ENCODE measurements at regions not wholly inside any gene's neighbourhood (a gene's known extent, or its start where the extent isn't known, plus 50 kb on each side); places are given as distances from the start of the nearest gene placed in this dataset.
"Not testable (repeated sequence)": the region's sequence is repeated elsewhere in the genome, so short reads cannot be mapped to it uniquely, and the experiment has no call there.

DNA sequence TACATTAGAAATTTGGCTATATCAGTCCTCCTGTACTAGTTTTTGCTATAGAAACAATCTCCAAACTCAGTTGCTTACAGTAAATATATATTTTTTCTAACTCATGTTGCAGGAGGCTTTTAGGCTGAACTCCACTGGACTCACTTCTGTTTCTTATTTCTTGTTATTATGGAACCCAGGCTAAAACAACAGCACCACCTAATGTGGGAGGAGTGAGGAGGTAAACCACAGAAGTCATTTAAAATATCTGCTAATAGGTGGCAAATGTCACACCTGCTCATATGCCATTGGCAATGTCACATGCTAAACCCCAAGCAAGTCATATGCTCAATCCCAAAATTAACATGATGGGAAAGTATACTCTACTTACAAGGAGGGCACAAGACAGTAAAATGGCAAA is 462.2 kb downstream of the PLOD2 start:
- H3K9me3 Mint-ChIP-seq (ENCODE audit: unreplicated experiment): no peaks in the 10 kb centered on the region
- FAIRE-seq: no peak
- Histone ChIP-seq H3K9ac (ENCODE audit: low read length) (no peak overlapping the region), H3K9me3 (ENCODE audit: insufficient read depth, low read depth, low read length) (no peaks in the 10 kb centered on the region), H2AFZ (ENCODE audit: low read depth, low read length) (no peak overlapping the region), H3K27me3 (ENCODE audit: insufficient read depth, low read length) (no peaks in the 10 kb centered on the region), H4K20me1 (ENCODE audit: insufficient read depth, low read length) (no peaks in the 10 kb centered on the region), H3K79me2 (ENCODE audit: insufficient read depth, low read length) (no peaks in the 10 kb centered on the region), H3K4me2 (ENCODE audit: low read length) (no peak overlapping the region), H3K4me3 (ENCODE audit: insufficient read depth, low read depth, low read length) (no peak overlapping the region), H3K27ac (ENCODE audit: low read depth, low read length) (no peak overlapping the region), H3K36me3 (ENCODE audit: insufficient read depth, low read length) (no peaks in the 10 kb centered on the region), H3K4me1 (ENCODE audit: insufficient read depth, low read length) (no peaks in the 10 kb centered on the region)
- H3K27ac Mint-ChIP-seq (ENCODE audit: unreplicated experiment): no peak overlapping the region
- H3K36me3 Mint-ChIP-seq (ENCODE audit: low read depth, unreplicated experiment): no peaks in the 10 kb centered on the region
- no peak for DNase-seq (ENCODE audit: low read depth)
- H3K4me3 Mint-ChIP-seq (ENCODE audit: unreplicated experiment): no peak overlapping the region
- TF ChIP-seq CTCF (IDR thresholded peaks at IDR 0.05; ENCODE audit: insufficient read depth, low read depth, low read length) (no peak), EZH2 (IDR thresholded peaks at IDR 0.05; ENCODE audit: insufficient read depth, low read length) (no peak)
- no peaks in the 10 kb centered on the region for H3K4me1 Mint-ChIP-seq (ENCODE audit: low read depth, unreplicated experiment)
- H3K27me3 Mint-ChIP-seq (ENCODE audit: low read depth, unreplicated experiment): no peaks in the 10 kb centered on the region

DNA sequence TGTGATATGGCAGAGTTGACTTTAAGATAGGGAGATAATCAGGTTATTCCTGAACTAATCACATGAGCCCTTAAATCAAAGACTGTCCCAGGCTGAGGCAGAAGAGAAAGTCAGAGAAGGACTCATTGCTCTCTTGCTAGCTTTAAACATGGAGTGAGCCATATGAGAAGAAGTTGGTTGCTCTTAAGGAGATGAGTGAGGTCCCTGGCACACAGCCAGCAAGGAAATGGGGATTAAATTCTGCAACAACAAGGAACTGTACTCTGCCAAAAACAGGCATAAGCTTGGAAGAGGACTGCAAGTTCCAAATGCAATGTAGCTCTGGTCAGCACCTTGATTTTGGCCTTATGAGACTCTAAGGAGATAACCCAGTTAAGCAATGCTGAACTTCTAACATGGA is 457.0 kb downstream of the PLOD2 start:
- H3K36me3 Mint-ChIP-seq (ENCODE audit: low read depth, unreplicated experiment): no peaks in the 10 kb centered on the region
- Histone ChIP-seq H3K27ac (ENCODE audit: low read depth, low read length) (no peak overlapping the region), H3K36me3 (ENCODE audit: insufficient read depth, low read length) (no peaks in the 10 kb centered on the region), H3K4me1 (ENCODE audit: insufficient read depth, low read length) (no peaks in the 10 kb centered on the region), H3K79me2 (ENCODE audit: insufficient read depth, low read length) (no peaks in the 10 kb centered on the region), H3K27me3 (ENCODE audit: insufficient read depth, low read length) (no peaks in the 10 kb centered on the region), H4K20me1 (ENCODE audit: insufficient read depth, low read length) (no peaks in the 10 kb centered on the region), H3K9me3 (ENCODE audit: insufficient read depth, low read depth, low read length) (no peaks in the 10 kb centered on the region), H3K9ac (ENCODE audit: low read length) (no peak overlapping the region), H2AFZ (ENCODE audit: low read depth, low read length) (no peak overlapping the region), H3K4me2 (ENCODE audit: low read length) (no peak overlapping the region), H3K4me3 (ENCODE audit: insufficient read depth, low read depth, low read length) (no peak overlapping the region)
- H3K9me3 Mint-ChIP-seq (ENCODE audit: unreplicated experiment): no peaks in the 10 kb centered on the region
- FAIRE-seq (no peak), DNase-seq (ENCODE audit: low read depth) (no peak)
- no peaks in the 10 kb centered on the region for H3K4me1 Mint-ChIP-seq (ENCODE audit: low read depth, unreplicated experiment)
- no peak overlapping the region for H3K27ac Mint-ChIP-seq (ENCODE audit: unreplicated experiment)
- no peak for TF ChIP-seq EZH2 (IDR thresholded peaks at IDR 0.05; ENCODE audit: insufficient read depth, low read length)
- TF ChIP-seq CTCF (IDR thresholded peaks at IDR 0.05; ENCODE audit: insufficient read depth, low read depth, low read length): no peak
- no peak overlapping the region for H3K4me3 Mint-ChIP-seq (ENCODE audit: unreplicated experiment)
- no peaks in the 10 kb centered on the region for H3K27me3 Mint-ChIP-seq (ENCODE audit: low read depth, unreplicated experiment)

DNA sequence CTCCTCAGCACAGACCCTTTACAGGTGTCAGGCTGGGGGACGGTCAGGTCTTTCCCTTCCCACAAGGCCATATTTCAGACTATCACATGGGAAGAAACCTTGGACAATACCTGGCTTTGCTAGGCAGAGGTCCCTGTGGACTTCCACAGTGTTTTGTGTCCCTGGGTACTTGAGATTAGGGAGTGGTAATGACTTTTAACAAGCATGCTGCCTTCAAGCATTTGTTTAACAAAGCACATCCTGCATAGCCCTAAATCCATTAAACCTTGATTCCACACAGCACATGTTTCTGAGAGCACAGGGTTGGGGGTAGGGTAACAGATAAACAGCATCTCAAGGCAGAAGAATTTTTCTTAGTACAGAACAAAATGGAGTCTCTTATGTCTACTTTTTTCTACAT is 451.2 kb downstream of the PLOD2 start:
- not testable (repeated sequence) for H3K4me3 Mint-ChIP-seq (ENCODE audit: unreplicated experiment); H3K27me3 ChIP-seq (ENCODE audit: insufficient read depth, low read length); H4K20me1 ChIP-seq (ENCODE audit: insufficient read depth, low read length); DNase-seq (ENCODE audit: low read depth); H3K4me2 ChIP-seq (ENCODE audit: low read length); H2AFZ ChIP-seq (ENCODE audit: low read depth, low read length); FAIRE-seq; H3K79me2 ChIP-seq (ENCODE audit: insufficient read depth, low read length); H3K4me3 ChIP-seq (ENCODE audit: insufficient read depth, low read depth, low read length); H3K4me1 Mint-ChIP-seq (ENCODE audit: low read depth, unreplicated experiment); H3K9ac ChIP-seq (ENCODE audit: low read length); H3K9me3 ChIP-seq (ENCODE audit: insufficient read depth, low read depth, low read length); H3K36me3 Mint-ChIP-seq (ENCODE audit: low read depth, unreplicated experiment); H3K9me3 Mint-ChIP-seq (ENCODE audit: unreplicated experiment); H3K27ac ChIP-seq (ENCODE audit: low read depth, low read length); H3K27ac Mint-ChIP-seq (ENCODE audit: unreplicated experiment); H3K4me1 ChIP-seq (ENCODE audit: insufficient read depth, low read length); H3K27me3 Mint-ChIP-seq (ENCODE audit: low read depth, unreplicated experiment); H3K36me3 ChIP-seq (ENCODE audit: insufficient read depth, low read length)

All from astrocyte (in vitro differentiated cells and primary cell).